Omental fat pad (tissue), 3 donors: ENCODE measurements at regions not wholly inside any gene's neighbourhood (a gene's known extent, or its start where the extent isn't known, plus 50 kb on each side); places are given as distances from the start of the nearest gene placed in this dataset.

Experiments
- ATAC-seq: fragments of 150-250 bp; one replicate; pipeline ENCODE4 v1.9.1; 2016; ENCODE audit warnings: mild to moderate bottlenecking, moderate library complexity; ENCODE audit not compliant: low FRiP score
- DNase-seq: peaks from one replicate; pipeline ENCODE4 v3.0.0-alpha.2; 2019; ENCODE audit warnings: low spot score
- CTCF ChIP-seq, 3 donors: fragments of 450-650 bp; IDR thresholded peaks; one replicate each; pipeline ENCODE4 v1.5.1; 2016 to 2017; ENCODE audit warnings: antibody characterized with exemption in 3 of 3, mild to moderate bottlenecking in 3 of 3, moderate library complexity in 2 of 3

GRCh38 chr2:9752441-9753275 is 90.6 kb upstream of the TAF1B start:
- TF ChIP-seq CTCF (IDR thresholded peaks at IDR 0.05): no peak
- ATAC-seq (peak; percentile 39), DNase-seq (no peak)

GRCh38 chr2:9753276-9753600 is 90.0 kb upstream of the TAF1B start:
- TF ChIP-seq CTCF (IDR thresholded peaks at IDR 0.05): no peak
- DNase-seq (no peak), ATAC-seq (peak; percentile 84)

- ATAC-seq (no peak), DNase-seq (no peak)
- no peak for TF ChIP-seq CTCF (IDR thresholded peaks at IDR 0.05)
These were observed 89.4 kb upstream of the TAF1B start for GRCh38 chr2:9753665-9754531.

GRCh38 chr2:9754532-9754887 is 88.8 kb upstream of the TAF1B start:
- DNase-seq: no peak
- TF ChIP-seq CTCF (IDR thresholded peaks at IDR 0.05): no peak
- ATAC-seq: no peak

- DNase-seq (no peak), ATAC-seq (no peak)
- TF ChIP-seq CTCF (IDR thresholded peaks at IDR 0.05): no peak
These were observed 88.3 kb upstream of the TAF1B start for GRCh38 chr2:9755008-9755407.

GRCh38 chr2:9755638-9756037 is 87.6 kb upstream of the TAF1B start:
- ATAC-seq (no peak), DNase-seq (no peak)
- TF ChIP-seq CTCF (IDR thresholded peaks at IDR 0.05): no peak
